HG03159 (cell line): ENCODE measurements at regions not wholly inside any gene's neighbourhood (a gene's known extent, or its start where the extent isn't known, plus 50 kb on each side); places are given as distances from the start of the nearest gene placed in this dataset.

Source experiments
- ATAC-seq: cut with Tn5 transposase; IDR thresholded peaks from one replicate; pipeline ENCODE4 v1.9.1; 2021; ENCODE audit warnings: mild to moderate bottlenecking, moderate library complexity; ENCODE audit not compliant: unreplicated experiment

DNA sequence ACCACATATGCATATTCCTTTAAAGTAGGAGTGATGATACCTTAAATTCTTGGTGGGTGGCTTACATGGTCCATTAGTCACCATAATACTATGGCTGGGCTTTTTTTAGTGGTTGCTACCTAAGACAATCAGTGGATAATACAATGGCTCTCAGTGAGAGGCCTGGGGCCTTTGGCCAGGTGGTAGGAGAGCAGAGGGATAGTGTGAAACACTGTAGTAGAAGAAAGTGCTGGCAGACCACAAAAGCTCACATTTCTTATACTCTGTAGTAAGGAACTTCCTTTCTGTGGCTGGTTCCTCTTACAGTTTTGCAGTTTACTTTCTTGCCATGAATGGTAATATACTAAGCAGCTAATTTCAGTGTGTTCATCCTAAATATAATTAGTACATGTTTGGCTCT lies 583.5 kb downstream of the XIRP2 start:
- peak; percentile 74 for ATAC-seq

GRCh38 chr2:167471332-167471731 lies 583.1 kb downstream of the XIRP2 start:
- ATAC-seq, result peak; percentile 48

GRCh38 chr2:167462379-167462778 lies 574.1 kb downstream of the XIRP2 start:
- no peak for ATAC-seq

DNA sequence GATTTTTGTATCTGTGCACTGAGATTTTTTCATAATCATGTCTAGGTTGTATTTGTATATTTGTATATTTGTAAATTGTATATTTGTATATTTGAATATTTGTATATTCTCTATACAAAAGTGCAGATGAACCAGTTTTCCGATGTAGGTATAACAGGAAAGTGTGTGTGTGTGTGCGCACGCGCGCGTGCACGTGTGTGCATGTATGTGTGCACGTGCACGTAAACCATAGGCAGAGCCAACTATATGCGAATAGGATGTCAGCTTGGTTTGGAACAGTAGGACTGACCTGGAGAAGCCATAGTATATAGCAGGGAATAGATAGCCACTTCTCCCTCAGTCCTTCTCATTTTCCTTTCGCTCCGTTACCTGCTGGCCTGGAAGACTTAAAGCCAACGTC lies 565.8 kb downstream of the XIRP2 start:
- no peak for ATAC-seq

DNA sequence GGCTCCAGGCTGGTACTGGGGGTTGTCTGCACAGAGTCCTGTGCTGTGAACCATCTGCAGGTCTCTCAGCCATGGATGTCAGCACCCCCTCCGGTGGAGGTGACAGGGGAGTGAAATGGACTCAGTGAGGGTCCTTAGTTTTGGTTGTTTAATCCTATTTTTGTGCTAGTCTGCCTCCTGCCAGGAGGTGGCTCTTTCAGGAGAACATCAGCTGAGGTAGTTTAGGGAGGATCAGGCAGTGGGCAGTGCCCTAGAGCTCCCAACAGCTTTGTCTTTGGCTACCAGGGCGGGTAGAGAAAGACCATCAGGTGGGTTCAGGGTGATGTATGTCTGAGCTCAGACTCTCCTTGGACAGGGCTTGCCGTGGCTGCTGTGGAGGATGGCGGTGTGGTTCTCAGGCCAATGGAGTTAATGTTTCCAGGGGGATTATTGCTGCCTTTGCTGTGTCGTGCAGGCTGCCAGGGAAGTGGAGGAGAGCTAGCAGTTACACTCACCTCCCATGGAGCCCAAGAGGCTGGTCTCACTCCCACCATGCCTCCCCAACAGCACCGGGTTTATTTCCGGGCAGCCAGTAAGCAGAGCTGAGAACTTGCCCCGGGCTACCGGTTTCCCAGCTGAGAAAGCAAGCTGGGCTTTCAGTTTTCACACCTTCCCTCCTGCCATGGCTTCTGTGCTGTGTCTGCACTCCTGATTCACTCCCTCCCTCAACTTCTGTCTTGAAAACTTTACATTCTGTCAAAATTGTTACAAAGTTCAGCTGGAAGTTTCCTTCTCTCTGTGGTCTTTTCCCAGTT lies 563.4 kb downstream of the XIRP2 start:
- ATAC-seq, result no peak

GRCh38 chr2:167450364-167450763 lies 562.1 kb downstream of the XIRP2 start:
- no peak for ATAC-seq

- no peak for ATAC-seq
Observed at GRCh38 chr2:167440382-167440781, 552.1 kb downstream of the XIRP2 start.

DNA sequence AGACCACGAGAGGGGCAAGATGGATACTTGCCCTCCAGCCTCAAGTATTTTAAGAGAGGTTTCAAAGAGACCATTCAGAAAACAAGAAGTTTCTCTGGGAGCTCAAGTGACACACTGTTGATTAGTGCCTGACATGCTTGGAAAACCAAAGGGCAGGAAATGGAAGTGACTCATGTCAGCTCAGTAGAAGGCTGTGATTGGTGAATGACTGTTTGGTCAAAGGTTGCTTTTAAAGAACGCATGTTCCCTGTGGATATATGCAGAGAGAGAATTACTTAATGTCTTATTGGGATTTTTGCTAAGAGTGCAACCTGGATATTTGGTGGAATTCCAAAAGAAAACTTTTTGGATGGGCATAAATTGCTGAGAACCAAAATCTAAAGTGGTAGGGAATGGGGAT lies 549.9 kb downstream of the XIRP2 start:
- no peak for ATAC-seq

GRCh38 chr2:167431949-167432348 lies 543.7 kb downstream of the XIRP2 start:
- no peak for ATAC-seq

GRCh38 chr2:167430447-167430846 lies 542.2 kb downstream of the XIRP2 start:
- no peak for ATAC-seq

DNA sequence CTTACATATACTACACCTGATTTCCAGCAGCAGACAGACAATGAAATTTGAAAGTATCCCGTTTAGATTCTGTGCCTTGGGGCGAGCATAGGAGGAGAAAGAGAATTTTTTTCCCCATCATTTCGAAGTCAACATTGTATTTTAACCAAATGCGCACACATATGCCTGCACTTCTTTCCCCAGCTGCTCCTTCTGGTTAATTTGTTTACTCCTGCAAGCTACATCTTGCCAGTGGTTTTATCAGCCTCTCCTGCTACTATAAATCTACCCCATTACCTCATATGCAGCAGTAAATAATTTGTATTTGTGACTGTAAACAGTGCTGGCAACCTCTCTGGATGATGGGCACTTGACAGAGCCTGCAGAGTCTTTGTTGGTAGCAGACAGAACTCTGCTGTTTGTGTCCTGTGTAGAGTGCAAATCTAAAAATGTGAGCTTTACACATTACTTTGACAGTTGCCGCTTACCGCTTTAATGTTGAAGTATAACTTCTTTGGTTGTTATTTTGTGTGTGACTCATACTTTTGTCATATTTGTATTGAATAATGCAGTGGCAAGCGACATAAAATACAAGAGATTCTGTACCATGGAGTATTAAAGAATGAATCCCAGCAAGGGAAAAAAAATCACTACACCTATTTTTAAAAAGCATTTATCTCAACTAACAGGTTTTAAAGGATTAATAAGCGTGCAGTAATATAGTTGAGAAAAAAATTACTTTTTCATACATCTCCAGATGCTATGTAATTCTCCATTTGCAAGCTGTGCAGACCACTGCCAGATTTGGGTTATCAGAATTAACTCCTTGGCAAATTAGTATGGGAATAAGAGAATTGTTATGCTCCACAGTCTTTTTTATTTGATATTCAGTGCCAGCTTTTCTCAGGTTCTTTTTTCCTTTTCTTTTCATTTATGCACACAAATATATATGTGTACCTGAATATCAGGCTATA lies 536.8 kb downstream of the XIRP2 start:
- no peak for ATAC-seq

DNA sequence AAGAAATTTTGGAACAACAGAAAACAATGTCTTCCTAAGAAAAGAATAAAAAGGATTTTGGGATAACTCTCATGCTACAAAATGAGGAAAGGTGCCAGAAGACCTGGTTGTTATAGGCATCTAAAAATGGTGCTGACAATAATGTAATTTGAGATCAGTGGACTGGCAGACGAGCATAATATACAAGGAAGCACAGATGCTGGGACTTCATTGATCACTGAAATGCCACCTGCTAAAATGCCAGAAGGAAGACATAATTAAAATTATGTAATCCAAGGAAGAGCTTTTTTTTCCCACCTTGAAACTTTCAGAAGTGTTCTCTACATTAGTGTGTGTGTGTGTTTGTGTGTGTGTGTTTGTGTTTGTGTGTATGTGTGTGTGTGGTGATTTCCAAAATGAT lies 535.9 kb downstream of the XIRP2 start:
- ATAC-seq, result no peak

DNA sequence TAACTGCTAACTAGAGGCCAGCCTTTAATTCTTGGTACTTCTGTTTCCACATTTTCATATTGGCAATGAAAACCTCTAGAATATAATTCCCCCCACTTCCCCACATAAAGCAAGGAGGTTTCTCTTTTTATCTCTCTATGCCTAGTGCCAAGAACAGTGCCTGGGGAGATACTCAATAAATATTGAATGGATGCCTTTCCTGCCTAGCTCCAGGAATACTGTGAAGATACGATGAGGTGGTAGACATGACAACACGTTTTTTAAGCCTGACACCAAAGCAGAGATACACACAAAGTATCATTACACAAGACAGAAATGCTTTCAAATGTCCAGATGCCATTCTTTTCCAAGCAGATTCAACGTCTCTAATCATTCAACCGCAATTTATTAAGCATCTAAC lies 535.5 kb downstream of the XIRP2 start:
- ATAC-seq, result no peak

DNA sequence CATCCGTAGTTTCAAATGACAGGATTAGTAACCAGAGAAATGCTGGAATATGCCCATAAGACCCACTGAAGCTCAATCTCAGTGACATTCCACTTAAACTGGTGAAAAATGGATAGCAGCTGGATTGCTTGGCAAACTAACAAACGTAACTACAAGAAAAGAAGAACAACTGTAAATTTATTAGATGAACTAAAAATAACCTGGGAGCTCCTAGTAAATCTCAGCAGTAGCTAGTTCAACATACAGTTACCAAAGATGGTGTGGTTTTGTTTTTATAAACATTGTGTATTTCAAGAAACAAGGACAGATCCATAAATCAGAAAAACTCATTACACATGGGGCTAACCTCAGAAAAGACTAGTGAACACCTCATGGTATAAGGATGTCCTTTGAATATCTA lies 531.9 kb downstream of the XIRP2 start:
- ATAC-seq, result no peak

DNA sequence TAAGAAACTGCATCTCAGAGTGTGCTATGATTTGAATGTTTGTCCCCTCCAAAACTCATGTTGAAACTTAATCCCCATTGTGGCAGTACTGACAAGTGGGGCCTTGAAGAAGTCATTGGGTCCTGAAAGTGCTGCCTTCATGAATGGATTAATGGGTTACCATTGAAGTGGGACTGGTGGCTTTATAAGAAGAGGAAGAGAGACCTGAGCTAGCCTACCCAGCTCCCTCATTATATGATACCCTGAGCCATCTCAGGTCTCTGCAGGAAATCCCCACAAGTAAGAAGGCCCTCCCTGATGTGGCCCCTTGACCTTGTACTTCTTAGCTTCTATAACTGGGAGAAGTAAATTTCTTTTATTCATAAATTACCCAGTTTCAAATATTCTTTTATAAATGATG lies 526.8 kb downstream of the XIRP2 start:
- ATAC-seq, result no peak

- no peak for ATAC-seq
Observed at GRCh38 chr2:167411367-167411766, 523.1 kb downstream of the XIRP2 start.

DNA sequence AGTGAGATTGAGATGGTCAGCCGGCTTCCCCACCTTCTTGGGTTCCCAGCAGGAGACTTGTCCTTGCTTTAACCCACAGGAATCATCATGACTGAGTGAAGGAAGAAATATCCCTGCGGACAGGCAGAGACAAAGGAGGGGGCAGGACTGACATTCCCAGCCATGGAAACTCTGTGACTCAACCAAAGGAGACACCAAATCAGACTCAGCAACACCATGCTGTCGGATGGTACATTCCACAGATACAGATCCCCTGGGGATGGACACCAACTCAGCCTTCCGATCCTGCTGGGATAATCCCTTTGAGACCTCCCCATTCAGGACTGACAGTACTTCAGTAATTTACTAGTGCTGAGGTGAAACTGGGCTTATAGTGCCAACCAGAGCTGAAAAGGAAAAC lies 518.3 kb downstream of the XIRP2 start:
- no peak for ATAC-seq

DNA sequence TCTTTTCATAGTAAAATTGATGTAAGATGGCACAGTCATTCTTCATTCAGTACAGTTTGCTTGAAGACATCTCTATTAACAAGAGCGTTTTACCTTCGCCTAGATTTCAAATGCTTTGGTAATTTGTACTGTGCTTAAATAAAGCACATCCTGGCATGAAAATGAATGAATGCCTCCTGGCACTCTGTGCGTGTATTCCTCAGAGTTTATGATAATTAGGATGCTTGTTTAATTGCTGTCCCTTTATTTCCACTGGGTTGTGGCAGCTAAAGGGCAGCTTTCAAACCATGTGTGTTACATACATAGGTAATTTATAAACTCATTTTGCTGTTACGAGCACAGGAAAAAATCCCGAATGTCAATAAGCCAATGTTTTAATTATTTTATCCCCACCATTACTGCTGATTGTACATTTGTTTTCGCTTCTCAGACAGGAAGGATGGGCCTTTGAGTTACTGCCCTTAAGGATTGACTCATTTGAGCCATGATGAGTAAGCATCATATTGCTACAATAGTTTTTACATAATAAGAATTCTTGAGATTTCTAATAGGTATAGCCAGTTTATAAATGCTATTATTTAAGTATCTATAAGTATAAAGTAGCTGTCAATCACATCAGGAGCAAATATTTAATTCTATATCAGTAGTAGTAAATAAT lies 516.5 kb downstream of the XIRP2 start:
- ATAC-seq, result no peak

GRCh38 chr2:167401309-167401708 lies 513.0 kb downstream of the XIRP2 start:
- ATAC-seq, result no peak

- ATAC-seq, result no peak
Observed at GRCh38 chr2:167400546-167400945, 512.3 kb downstream of the XIRP2 start.

- no peak for ATAC-seq
Observed at GRCh38 chr2:167398873-167399272, 510.6 kb downstream of the XIRP2 start.
